GM12878 (cell line): ENCODE measurements at regions not wholly inside any gene's neighbourhood (a gene's known extent, or its start where the extent isn't known, plus 50 kb on each side); places are given as distances from the start of the nearest gene placed in this dataset.

Source experiments
- ATAC-seq: fragments of 200-7000 bp; cut with Tn5 transposase; 3 replicates; pipeline ENCODE4 v1.9.1; 2020; ENCODE audit warnings: mild to moderate bottlenecking, moderate library complexity
- BruUV-seq: library from RNA; stranded (reverse); fragments of 400-500 nt; replicated peaks from 2 replicates; lab custom pipeline; 2021; lab: Mats Ljungman, UMichigan
- CTCF ChIA-PET: fragments of 300-600 bp; sonication (Branson Sonifier 250); formaldehyde crosslinking; extraction: SDS; loops from one replicate; lab custom pipeline; 2021; ENCODE audit warnings: inconsistent platforms; lab: Yijun Ruan, JAX
- POLR2A ChIA-PET: fragments of 350-600 bp; formaldehyde crosslinking; extraction: SDS; loops from one replicate; lab custom pipeline; 2021; ENCODE audit warnings: inconsistent platforms; lab: Charles Lee
- RAD21 ChIA-PET: fragments of 300-600 bp; sonication (Branson Sonifier 250); formaldehyde crosslinking; loops from one replicate; lab custom pipeline; 2023; ENCODE audit warnings: antibody characterized with exemption; ENCODE audit not compliant: unreplicated experiment; lab: Charles Lee
- SMC1A ChIA-PET: fragments of 300-600 bp; sonication (Branson Sonifier 250); formaldehyde crosslinking; loops from one replicate; lab custom pipeline; 2023; ENCODE audit not compliant: unreplicated experiment, uncharacterized antibody; lab: Charles Lee
- DNase-seq: peaks from one replicate; pipeline ENCODE4 v3.0.0-alpha.2; 2011; ENCODE audit warnings: low read depth, low spot score
- FAIRE-seq: peaks from 3 replicates; lab custom pipeline; 2011; peaks lifted over from hg19 to GRCh38; lab: Jason Lieb, UNC
- H2AFZ ChIP-seq: 2 replicates; pipeline ENCODE4 v1.6.0; 2011; ENCODE audit warnings: low read depth, low read length, control low read depth; ENCODE audit not compliant: control insufficient read depth
- H3K27ac ChIP-seq: 2 replicates; pipeline ENCODE4 v1.5.1; 2011; ENCODE audit warnings: control low read depth; ENCODE audit not compliant: control insufficient read depth, insufficient read depth
- H3K27me3 ChIP-seq, 2 experiments: replicated peaks in 1 of 2; 2 replicates each; pipeline versions ENCODE4 v1.6.0 to v1.6.1; 2011; ENCODE audit warnings: low read length in 1 of 2; ENCODE audit not compliant: control insufficient read depth in 2 of 2, insufficient read depth in 2 of 2
- H3K36me3 ChIP-seq, 2 experiments: 2 replicates each; pipeline ENCODE4 v1.5.1; 2011; ENCODE audit warnings: low read length in 1 of 2; ENCODE audit not compliant: control insufficient read depth in 2 of 2, insufficient read depth in 2 of 2
- H3K4me1 ChIP-seq: 2 replicates; pipeline ENCODE4 v1.6.1; 2011; ENCODE audit warnings: mild to moderate bottlenecking, low read length, moderate library complexity, mixed read lengths; ENCODE audit not compliant: control insufficient read depth, insufficient read depth
- H3K4me2 ChIP-seq: 2 replicates; pipeline ENCODE4 v1.6.0; 2011; ENCODE audit warnings: control low read depth; ENCODE audit not compliant: control insufficient read depth, insufficient read depth
- H3K4me3 ChIP-seq: fragments of 200-600 bp; sonication (generic); 2 replicates; pipeline ENCODE4 v1.5.1; 2016
- H3K79me2 ChIP-seq: 2 replicates; pipeline ENCODE4 v1.6.0; 2011; ENCODE audit warnings: low read length; ENCODE audit not compliant: control insufficient read depth, insufficient read depth
- H3K9ac ChIP-seq: 2 replicates; pipeline ENCODE4 v1.8.0; 2011; ENCODE audit warnings: low read length, control low read depth, mixed read lengths; ENCODE audit not compliant: control insufficient read depth, insufficient read depth
- H3K9me3 ChIP-seq: replicated peaks from 3 replicates; pipeline ENCODE4 v1.5.1; 2011; ENCODE audit warnings: mild to moderate bottlenecking, low read length; ENCODE audit not compliant: control insufficient read depth, insufficient read depth
- H4K20me1 ChIP-seq: 2 replicates; pipeline ENCODE4 v1.6.0; 2011; ENCODE audit not compliant: control insufficient read depth, insufficient read depth
- ATF7 ChIP-seq: fragments of 450-650 bp; IDR thresholded peaks from 2 replicates; pipeline ENCODE4 v1.6.1; 2016; ENCODE audit warnings: low read depth, mild to moderate bottlenecking
- BMI1 ChIP-seq: fragments of 450-650 bp; IDR thresholded peaks from 2 replicates; pipeline ENCODE4 v1.6.1; 2016; ENCODE audit warnings: mild to moderate bottlenecking, moderate library complexity, borderline replicate concordance
- E4F1 ChIP-seq: fragments of 450-650 bp; IDR thresholded peaks from 2 replicates; pipeline ENCODE4 v1.6.1; 2018; ENCODE audit warnings: borderline replicate concordance, mild to moderate bottlenecking; ENCODE audit not compliant: partially characterized antibody
- ETV6 ChIP-seq, 2 experiments: fragments of 450-650 bp in 1 of 2; IDR thresholded peaks in 1 of 2; conservative IDR thresholded peaks in 1 of 2; 2 replicates each; pipeline ENCODE4 v1.6.1; 2014; ENCODE audit warnings: antibody characterized with exemption in 1 of 2, borderline replicate concordance in 1 of 2, low read depth in 1 of 2, mild to moderate bottlenecking in 1 of 2, moderate library complexity in 1 of 2
- FOXM1 ChIP-seq: IDR thresholded peaks from 2 replicates; pipeline ENCODE4 v1.6.1; 2012; ENCODE audit warnings: low read depth, mild to moderate bottlenecking, inconsistent platforms, low read length, moderate library complexity
- HDAC6 ChIP-seq: fragments of 200-600 bp; sonication (generic); IDR thresholded peaks from one replicate; pipeline ENCODE4 v1.8.0; 2017; ENCODE audit warnings: antibody characterized with exemption; ENCODE audit not compliant: unreplicated experiment
- HSF1 ChIP-seq: fragments of 150-350 bp; IDR thresholded peaks from 2 replicates; pipeline ENCODE4 v1.6.1; 2014; ENCODE audit warnings: mild to moderate bottlenecking, low read depth, low read length
- IKZF1 ChIP-seq: fragments of 450-650 bp; conservative IDR thresholded peaks from 2 replicates; pipeline ENCODE4 v1.6.1; 2017; ENCODE audit warnings: antibody characterized with exemption, mild to moderate bottlenecking
- KLF5 ChIP-seq: fragments of 450-650 bp; IDR thresholded peaks from 2 replicates; pipeline ENCODE4 v1.6.1; 2014; ENCODE audit warnings: mild to moderate bottlenecking; ENCODE audit not compliant: partially characterized antibody
- MEF2A ChIP-seq: IDR thresholded peaks from 2 replicates; pipeline ENCODE4 v1.6.1; 2011; ENCODE audit warnings: low read depth, mild to moderate bottlenecking, low read length, moderate library complexity; ENCODE audit not compliant: insufficient read depth
- NFIC ChIP-seq: IDR thresholded peaks from 2 replicates; pipeline ENCODE4 v1.6.1; 2012; ENCODE audit warnings: low read depth, mild to moderate bottlenecking, inconsistent platforms, low read length, moderate library complexity
- NFXL1 ChIP-seq: fragments of 450-650 bp; IDR thresholded peaks from 2 replicates; pipeline ENCODE4 v1.6.1; 2017; ENCODE audit warnings: antibody characterized with exemption, mild to moderate bottlenecking, borderline replicate concordance
- NFYB ChIP-seq: IDR thresholded peaks from 2 replicates; pipeline ENCODE4 v1.6.1; 2011; ENCODE audit warnings: low read depth, mild to moderate bottlenecking, low read length, improper control_type of control experiment, moderate library complexity; ENCODE audit not compliant: insufficient read depth
- NR2C1 ChIP-seq: fragments of 450-650 bp; IDR thresholded peaks from 2 replicates; pipeline ENCODE4 v1.6.1; 2017; ENCODE audit warnings: antibody characterized with exemption, mild to moderate bottlenecking, moderate library complexity
- REST ChIP-seq: IDR thresholded peaks from 2 replicates; pipeline ENCODE4 v1.6.1; 2012; ENCODE audit warnings: mild to moderate bottlenecking, low read depth, low read length
- RFX5 ChIP-seq: IDR thresholded peaks from 2 replicates; pipeline ENCODE4 v1.6.1; 2011; ENCODE audit warnings: low read depth, low read length, improper control_type of control experiment
- SMARCA5 ChIP-seq: fragments of 450-650 bp; IDR thresholded peaks from 2 replicates; pipeline ENCODE4 v1.6.1; 2017; ENCODE audit warnings: mild to moderate bottlenecking
- ZNF24 ChIP-seq: fragments of 450-650 bp; IDR thresholded peaks from 2 replicates; pipeline ENCODE4 v1.6.1; 2017; ENCODE audit warnings: antibody characterized with exemption, mild to moderate bottlenecking
- ZNF384 ChIP-seq: IDR thresholded peaks from 2 replicates; pipeline ENCODE4 v1.6.1; 2012; ENCODE audit warnings: low read depth, mild to moderate bottlenecking, low read length, improper control_type of control experiment, borderline replicate concordance
- ZSCAN29 ChIP-seq: fragments of 450-650 bp; IDR thresholded peaks from 2 replicates; pipeline ENCODE4 v1.6.1; 2017; ENCODE audit warnings: mild to moderate bottlenecking, moderate library complexity
- WGBS: methylation state at CpG from one replicate; pipeline ENCODE4 v1.1.6; 2016; ENCODE audit warnings: low lambda C conversion rate; ENCODE audit not compliant: insufficient replicate concordance, insufficient coverage; ENCODE audit errors: missing lambda C conversion rate; 5-methylcytosine and 5-hydroxymethylcytosine counted together
- in situ Hi-C: fragments of 300-500 bp; cut with MboI; formaldehyde crosslinking; loops from 9 replicates; pipeline ENCODE4 v1.14.3; 2018; ENCODE audit warnings: mixed read lengths
- intact Hi-C: fragments of 100-400 bp; cut with micrococcal nuclease; formaldehyde crosslinking; loops from one replicate; pipeline ENCODE4 v1.14.2; 2022; ENCODE audit not compliant: unreplicated experiment

GRCh38 chr10:3606309-3606708, 178.7 kb downstream of the KLF6 start:
- Histone ChIP-seq H3K9ac (no peak overlapping the region), H2AFZ (no peak overlapping the region), H4K20me1 (no peaks in the 10 kb centered on the region), H3K9me3 (no peaks in the 10 kb centered on the region; the same call in 1 of the 3 replicates), H3K27ac (no peak overlapping the region), H3K4me3 (no peak overlapping the region), H3K4me2 (no peak overlapping the region), H3K4me1 (no peaks in the 10 kb centered on the region), H3K36me3 (no peaks in the 10 kb centered on the region), H3K79me2 (no peaks in the 10 kb centered on the region), H3K27me3 (no peaks in the 10 kb centered on the region)
- ChIA-PET RAD21 (no interaction called here), POLR2A (no interaction called here), SMC1A (no interaction called here), CTCF (no interaction called here)
- ATAC-seq: no peak
- no peak for FAIRE-seq
- BruUV-seq: no TSS peak
- intact Hi-C loops (no loop called here), in situ Hi-C loops (no loop called here)
- WGBS: 86% methylated on average over 1 of the region's 1 CpG
- TF ChIP-seq ZNF384: no peak
- TF ChIP-seq REST: no peak
- TF ChIP-seq NFXL1: no peak
- TF ChIP-seq MEF2A: no peak
- no peak for TF ChIP-seq IKZF1
- TF ChIP-seq SMARCA5: no peak
- TF ChIP-seq KLF5: no peak
- TF ChIP-seq NFYB: no peak
- TF ChIP-seq ZSCAN29: no peak
- no peak for TF ChIP-seq FOXM1
- TF ChIP-seq NR2C1: no peak
- TF ChIP-seq HDAC6: no peak
- TF ChIP-seq RFX5: no peak
- no peak for TF ChIP-seq E4F1
- TF ChIP-seq ETV6 (conservative IDR thresholded peaks at IDR 0.05 in 1 of 2, IDR thresholded peaks at IDR 0.05 in 1 of 2; ENCODE audit: borderline replicate concordance in 1 of 2, low read depth in 1 of 2): no peak
- TF ChIP-seq BMI1: no peak
- no peak for TF ChIP-seq ZNF24
- TF ChIP-seq ATF7: no peak
- no peak for TF ChIP-seq NFIC
- no peak for TF ChIP-seq HSF1
- no peak for DNase-seq
